ENCODE measurements at regions not wholly inside any gene's neighbourhood (a gene's known extent, or its start where the extent isn't known, plus 50 kb on each side); places are given as distances from the start of the nearest gene placed in this dataset.
"Not testable (repeated sequence)": the region's sequence is repeated elsewhere in the genome, so short reads cannot be mapped to it uniquely, and the experiment has no call there.

- DNase-seq (ENCODE audit: low read depth in 4 of 4, low spot score in 3 of 4) = no peak
These were observed 173.8 kb downstream of the TMEM26 start for GRCh38 chr10:61279400-61279799.

- DNase-seq (ENCODE audit: low read depth in 4 of 4, low spot score in 3 of 4) = no peak
These were observed 174.6 kb downstream of the TMEM26 start for GRCh38 chr10:61278556-61278955.

GRCh38 chr10:61272781-61273180 lies 180.4 kb downstream of the TMEM26 start:
- no peak for DNase-seq (ENCODE audit: low read depth in 4 of 4, low spot score in 3 of 4)

- DNase-seq (ENCODE audit: low read depth in 4 of 4, low spot score in 3 of 4) = peak in 1 of 4 donors; percentile 5
These were observed 181.9 kb downstream of the TMEM26 start for GRCh38 chr10:61271127-61271780.

GRCh38 chr10:61263518-61263917 lies 189.7 kb downstream of the TMEM26 start:
- no peak for DNase-seq (ENCODE audit: low read depth in 4 of 4, low spot score in 3 of 4)

- DNase-seq (ENCODE audit: low read depth in 4 of 4, low spot score in 3 of 4) = no peak
These were observed 190.5 kb downstream of the TMEM26 start for GRCh38 chr10:61262486-61263261.

GRCh38 chr10:61257956-61258496 lies 195.2 kb downstream of the TMEM26 start:
- no peak for DNase-seq (ENCODE audit: low read depth in 4 of 4, low spot score in 3 of 4)

GRCh38 chr10:61257136-61257535 lies 196.0 kb downstream of the TMEM26 start:
- no peak for DNase-seq (ENCODE audit: low read depth in 4 of 4, low spot score in 3 of 4)

- DNase-seq (ENCODE audit: low read depth in 4 of 4, low spot score in 3 of 4) = not testable (repeated sequence)
These were observed 200.9 kb downstream of the TMEM26 start for GRCh38 chr10:61252326-61252725.

GRCh38 chr10:61251089-61251488 lies 202.1 kb downstream of the TMEM26 start:
- no peak for DNase-seq (ENCODE audit: low read depth in 4 of 4, low spot score in 3 of 4)

- no peak for DNase-seq (ENCODE audit: low read depth in 4 of 4, low spot score in 3 of 4)
These were observed 203.1 kb downstream of the TMEM26 start for GRCh38 chr10:61250131-61250530.

- DNase-seq (ENCODE audit: low read depth in 4 of 4, low spot score in 3 of 4) = no peak
These were observed 205.2 kb downstream of the TMEM26 start for GRCh38 chr10:61248013-61248412.

GRCh38 chr10:61244261-61244775 lies 208.9 kb downstream of the TMEM26 start:
- no peak for DNase-seq (ENCODE audit: low read depth in 4 of 4, low spot score in 3 of 4)

- no peak for DNase-seq (ENCODE audit: low read depth in 4 of 4, low spot score in 3 of 4)
These were observed 220.4 kb downstream of the TMEM26 start for GRCh38 chr10:61232780-61233179.

- no peak for DNase-seq (ENCODE audit: low read depth in 4 of 4, low spot score in 3 of 4)
These were observed 227.2 kb downstream of the TMEM26 start for GRCh38 chr10:61225939-61226338.

GRCh38 chr10:61223576-61223975 lies 229.6 kb downstream of the TMEM26 start:
- DNase-seq (ENCODE audit: low read depth in 4 of 4, low spot score in 3 of 4) = no peak

GRCh38 chr10:61219696-61220095 lies 233.5 kb downstream of the TMEM26 start:
- no peak for DNase-seq (ENCODE audit: low read depth in 4 of 4, low spot score in 3 of 4)

GRCh38 chr10:61217851-61218565 lies 235.2 kb downstream of the TMEM26 start:
- no peak for DNase-seq (ENCODE audit: low read depth in 4 of 4, low spot score in 3 of 4)

- DNase-seq (ENCODE audit: low read depth in 4 of 4, low spot score in 3 of 4) = no peak
These were observed 237.9 kb downstream of the TMEM26 start for GRCh38 chr10:61215246-61215645.

GRCh38 chr10:61211468-61211867 lies 241.7 kb downstream of the TMEM26 start:
- no peak for DNase-seq (ENCODE audit: low read depth in 4 of 4, low spot score in 3 of 4)

GRCh38 chr10:61197057-61197456 lies 253.1 kb upstream of the RHOBTB1 start:
- no peak for DNase-seq (ENCODE audit: low read depth in 4 of 4, low spot score in 3 of 4)
